ENCODE measurements at regions not wholly inside any gene's neighbourhood (a gene's known extent, or its start where the extent isn't known, plus 50 kb on each side); places are given as distances from the start of the nearest gene placed in this dataset.

DNA sequence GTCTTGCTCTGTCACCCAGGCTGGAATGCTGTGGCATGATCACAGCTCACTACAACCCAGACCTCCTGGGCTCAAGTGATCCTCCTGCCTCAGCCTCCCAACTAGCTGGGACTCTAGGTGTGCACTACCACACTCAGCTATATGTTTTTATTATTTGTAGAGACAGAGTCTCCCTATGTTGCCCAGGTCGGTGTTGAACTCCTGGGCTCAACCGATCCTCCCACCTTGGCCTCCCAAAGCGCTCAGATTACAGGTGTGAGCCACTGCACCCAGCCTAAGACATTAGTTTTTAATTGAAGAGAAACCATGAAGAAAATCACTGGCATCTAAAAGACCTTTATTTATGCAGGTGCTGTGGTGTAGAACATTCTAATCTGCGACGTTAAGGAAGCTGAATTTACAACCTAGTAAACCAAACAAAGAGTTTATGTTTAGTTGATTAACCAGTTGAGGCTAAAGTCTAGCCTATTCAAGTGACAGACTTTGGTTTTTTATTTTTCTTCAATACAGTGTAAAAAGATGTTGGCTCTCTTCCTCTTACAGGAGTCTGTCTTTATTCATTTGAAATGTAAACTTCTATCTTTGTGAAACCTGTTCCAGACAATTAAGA lies 52.5 kb upstream of the NBL1 start:
- no peaks in the 10 kb centered on the region for H3K36me3 Mint-ChIP-seq (ENCODE audit: low read depth)
- ATAC-seq (no peak), DNase-seq (no peak)
- H3K27ac Mint-ChIP-seq: no peak overlapping the region
- no peak overlapping the region for H3K4me3 Mint-ChIP-seq
- peaks cover 1% of the 10 kb centered on the region for H3K27me3 Mint-ChIP-seq
- peaks cover 11% of the 10 kb centered on the region for H3K4me1 Mint-ChIP-seq
- no peaks in the 10 kb centered on the region for H3K9me3 Mint-ChIP-seq

DNA sequence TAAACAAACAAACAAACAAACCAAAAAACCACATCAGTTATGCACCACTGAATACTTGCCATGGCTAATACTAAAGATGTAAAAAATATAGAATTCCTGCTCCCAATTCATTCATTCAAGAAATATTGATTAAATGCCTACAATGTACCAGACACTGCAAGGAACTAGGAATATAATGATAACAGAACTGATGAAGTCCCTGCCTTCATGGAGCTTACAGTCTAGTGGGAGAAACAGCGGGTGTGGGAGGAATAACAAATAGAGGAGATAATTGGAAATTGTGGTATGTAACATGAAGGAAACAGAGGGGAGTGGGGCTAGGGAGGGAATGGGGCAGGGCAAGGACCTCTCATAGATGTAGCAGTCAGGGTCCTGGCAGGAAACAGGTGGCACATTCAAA lies 58.6 kb upstream of the NBL1 start:
- Mint-ChIP-seq H3K9me3 (no peaks in the 10 kb centered on the region), H3K27me3 (peaks cover under 1% of the 10 kb centered on the region), H3K4me3 (no peak overlapping the region), H3K4me1 (peaks cover 11% of the 10 kb centered on the region), H3K27ac (no peak overlapping the region), H3K36me3 (ENCODE audit: low read depth) (no peaks in the 10 kb centered on the region)
- ATAC-seq: no peak
- no peak for DNase-seq

DNA sequence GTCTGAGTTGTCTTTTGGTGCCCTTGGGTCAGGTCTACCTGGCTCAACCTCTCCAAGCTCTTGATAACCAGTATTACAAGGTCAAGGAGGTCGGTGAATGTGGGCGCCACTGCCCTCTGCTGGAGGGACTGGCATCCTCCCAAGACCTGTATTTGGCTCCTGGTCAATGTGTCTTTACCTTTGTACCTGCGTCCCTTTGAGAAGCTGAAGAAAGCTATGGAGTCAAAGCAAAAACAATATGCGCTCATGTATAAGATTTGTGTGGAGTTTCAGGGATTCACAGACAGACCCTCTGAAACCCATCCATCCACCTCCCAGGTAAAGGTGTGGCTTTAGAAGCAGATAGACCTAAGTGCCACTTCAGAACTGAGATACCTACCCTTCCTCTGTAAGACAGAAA lies 61.8 kb upstream of the NBL1 start:
- Mint-ChIP-seq H3K9me3 (no peaks in the 10 kb centered on the region), H3K27me3 (no peaks in the 10 kb centered on the region), H3K4me1 (peaks cover 11% of the 10 kb centered on the region), H3K36me3 (ENCODE audit: low read depth) (no peaks in the 10 kb centered on the region), H3K4me3 (no peak overlapping the region), H3K27ac (no peak overlapping the region)
- peak; percentile 82 for DNase-seq
- ATAC-seq: peak; percentile 88

DNA sequence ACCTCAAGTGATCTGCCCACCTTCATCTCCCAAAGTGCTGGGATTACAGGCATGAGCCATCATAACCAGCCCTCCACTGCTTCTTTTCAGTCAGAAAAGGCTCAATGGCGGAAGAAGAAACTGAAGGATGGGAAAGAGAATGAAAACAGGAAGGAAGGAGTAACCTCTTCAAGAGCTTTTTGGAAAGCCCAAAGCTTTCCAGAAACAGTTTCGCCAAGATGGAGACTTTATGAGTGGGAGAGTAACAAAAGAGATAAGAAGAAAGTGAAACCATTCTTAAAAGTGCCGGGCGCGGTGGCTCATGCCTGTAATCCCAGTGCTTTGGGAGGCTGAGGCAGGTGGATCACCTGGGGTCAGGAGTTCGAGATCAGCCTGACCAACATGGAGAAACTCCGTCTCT lies 62.7 kb upstream of the NBL1 start:
- Mint-ChIP-seq H3K27ac (no peak overlapping the region), H3K9me3 (no peaks in the 10 kb centered on the region), H3K36me3 (ENCODE audit: low read depth) (no peaks in the 10 kb centered on the region), H3K27me3 (peaks cover 2% of the 10 kb centered on the region), H3K4me1 (peaks cover 11% of the 10 kb centered on the region), H3K4me3 (no peak overlapping the region)
- DNase-seq (no peak), ATAC-seq (no peak)

DNA sequence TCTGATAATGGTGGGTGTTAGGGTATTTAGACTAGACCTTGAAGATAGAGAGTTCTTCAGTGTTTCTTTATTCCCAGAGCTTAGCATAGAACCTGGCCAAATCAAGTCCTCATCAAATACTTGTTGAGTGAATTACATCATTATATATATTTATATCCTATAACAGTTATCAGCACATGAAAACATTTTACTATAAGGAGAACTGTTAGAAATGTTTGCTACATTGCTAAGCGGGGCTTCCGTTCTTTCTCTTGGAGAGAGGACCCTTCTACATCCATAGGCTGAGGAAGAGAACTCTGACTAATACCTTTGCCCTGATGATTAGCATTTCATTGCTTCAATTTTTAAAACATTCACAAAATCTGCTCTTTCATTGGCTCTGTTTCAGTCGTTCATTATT lies 66.5 kb upstream of the NBL1 start:
- Mint-ChIP-seq H3K4me3 (no peak overlapping the region), H3K27ac (no peak overlapping the region), H3K36me3 (ENCODE audit: low read depth) (no peaks in the 10 kb centered on the region), H3K27me3 (peaks cover 7% of the 10 kb centered on the region), H3K4me1 (peaks cover 11% of the 10 kb centered on the region), H3K9me3 (no peaks in the 10 kb centered on the region)
- ATAC-seq (no peak), DNase-seq (no peak)

DNA sequence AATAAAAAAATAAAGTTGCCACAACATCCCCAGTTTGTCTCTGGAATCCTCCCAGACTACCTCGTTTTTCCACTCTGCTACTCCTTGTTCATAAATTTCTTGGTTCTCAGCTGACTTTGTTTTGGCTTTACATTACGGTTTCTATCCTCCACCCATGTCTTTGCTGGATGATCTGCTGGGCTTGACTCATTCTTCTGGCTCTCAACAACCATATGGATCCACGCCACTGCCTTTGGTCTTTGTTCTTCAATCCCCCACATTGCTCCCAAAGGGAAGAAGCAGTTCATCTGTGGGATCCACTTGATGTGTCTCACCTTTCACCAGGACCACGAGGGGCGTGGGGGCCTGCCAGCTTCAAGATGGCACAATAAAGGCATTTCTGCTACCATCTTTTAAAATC lies 67.1 kb upstream of the NBL1 start:
- Mint-ChIP-seq H3K36me3 (ENCODE audit: low read depth) (no peaks in the 10 kb centered on the region), H3K27ac (no peak overlapping the region), H3K27me3 (peaks cover 7% of the 10 kb centered on the region), H3K4me1 (peaks cover 7% of the 10 kb centered on the region), H3K9me3 (no peaks in the 10 kb centered on the region), H3K4me3 (no peak overlapping the region)
- ATAC-seq (no peak), DNase-seq (no peak)

DNA sequence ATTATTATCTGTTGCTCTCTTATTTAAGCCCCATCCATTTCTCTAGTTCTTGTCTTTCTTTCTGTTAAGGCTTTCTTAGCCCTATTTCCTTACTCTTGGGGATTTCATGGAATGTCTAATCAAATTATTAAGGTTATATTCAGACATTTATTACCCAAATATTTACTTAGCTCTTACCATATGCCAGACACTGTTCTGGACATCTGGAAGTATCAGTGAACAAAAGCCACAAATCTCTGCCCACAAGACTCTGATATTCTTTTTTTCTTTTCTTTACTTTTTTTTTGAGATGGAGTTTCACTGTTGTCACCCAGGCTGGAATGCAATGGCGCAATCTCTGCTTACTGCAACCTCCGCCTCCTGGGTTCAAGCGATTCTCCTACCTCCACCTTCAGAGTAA lies 74.3 kb upstream of the NBL1 start:
- Mint-ChIP-seq H3K27ac (no peak overlapping the region), H3K27me3 (peaks cover 11% of the 10 kb centered on the region), H3K36me3 (ENCODE audit: low read depth) (no peaks in the 10 kb centered on the region), H3K4me1 (no peaks in the 10 kb centered on the region), H3K4me3 (no peak overlapping the region), H3K9me3 (no peaks in the 10 kb centered on the region)
- DNase-seq (no peak), ATAC-seq (no peak)

DNA sequence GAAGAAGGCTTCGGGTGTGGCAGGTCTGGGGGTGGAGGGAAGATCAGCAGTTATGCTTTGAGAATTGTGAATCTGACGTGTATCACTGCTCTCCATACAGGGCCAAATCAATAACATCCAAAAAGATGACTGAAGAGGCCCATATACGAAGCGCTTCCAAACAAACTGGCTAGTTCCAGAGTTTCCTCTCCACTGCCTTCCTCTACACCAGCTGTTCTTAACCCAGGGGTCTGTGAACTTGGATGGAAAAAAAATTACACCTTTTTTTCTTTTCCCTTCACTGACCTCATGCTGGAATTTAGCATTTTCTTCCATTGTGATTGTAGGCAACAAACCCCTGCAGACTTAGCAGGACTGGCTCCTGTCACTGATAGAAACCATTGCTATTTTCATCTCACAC lies 77.1 kb upstream of the NBL1 start:
- no peak overlapping the region for H3K27ac Mint-ChIP-seq
- H3K4me3 Mint-ChIP-seq: no peak overlapping the region
- peaks cover 6% of the 10 kb centered on the region for H3K27me3 Mint-ChIP-seq
- no peaks in the 10 kb centered on the region for H3K9me3 Mint-ChIP-seq
- no peaks in the 10 kb centered on the region for H3K4me1 Mint-ChIP-seq
- no peaks in the 10 kb centered on the region for H3K36me3 Mint-ChIP-seq (ENCODE audit: low read depth)
- ATAC-seq: no peak
- DNase-seq: no peak

DNA sequence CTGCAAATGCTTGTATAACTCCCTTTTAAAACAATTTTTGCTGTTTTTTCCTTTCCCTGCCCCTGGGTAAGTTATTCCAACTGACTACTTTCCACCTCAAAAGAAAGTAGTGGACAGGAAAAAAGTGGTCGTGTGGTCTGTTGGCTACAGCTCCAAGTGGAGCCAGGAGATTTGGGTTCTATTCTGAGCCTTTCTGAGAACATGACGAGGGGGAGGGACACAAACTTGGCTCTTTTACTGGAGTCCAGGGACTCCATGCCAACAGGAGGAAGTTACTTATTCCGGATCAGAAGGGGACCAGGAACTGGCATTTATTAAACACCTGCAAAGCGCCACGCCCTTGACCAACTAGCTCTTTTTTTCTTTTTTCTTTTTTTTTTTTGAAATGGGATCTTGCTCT lies 79.0 kb upstream of the CAPZB start:
- DNase-seq (no peak), ATAC-seq (no peak)
- Mint-ChIP-seq H3K36me3 (ENCODE audit: low read depth) (no peaks in the 10 kb centered on the region), H3K4me1 (peaks cover 6% of the 10 kb centered on the region), H3K27me3 (no peaks in the 10 kb centered on the region), H3K4me3 (no peak overlapping the region), H3K27ac (no peak overlapping the region), H3K9me3 (no peaks in the 10 kb centered on the region)

DNA sequence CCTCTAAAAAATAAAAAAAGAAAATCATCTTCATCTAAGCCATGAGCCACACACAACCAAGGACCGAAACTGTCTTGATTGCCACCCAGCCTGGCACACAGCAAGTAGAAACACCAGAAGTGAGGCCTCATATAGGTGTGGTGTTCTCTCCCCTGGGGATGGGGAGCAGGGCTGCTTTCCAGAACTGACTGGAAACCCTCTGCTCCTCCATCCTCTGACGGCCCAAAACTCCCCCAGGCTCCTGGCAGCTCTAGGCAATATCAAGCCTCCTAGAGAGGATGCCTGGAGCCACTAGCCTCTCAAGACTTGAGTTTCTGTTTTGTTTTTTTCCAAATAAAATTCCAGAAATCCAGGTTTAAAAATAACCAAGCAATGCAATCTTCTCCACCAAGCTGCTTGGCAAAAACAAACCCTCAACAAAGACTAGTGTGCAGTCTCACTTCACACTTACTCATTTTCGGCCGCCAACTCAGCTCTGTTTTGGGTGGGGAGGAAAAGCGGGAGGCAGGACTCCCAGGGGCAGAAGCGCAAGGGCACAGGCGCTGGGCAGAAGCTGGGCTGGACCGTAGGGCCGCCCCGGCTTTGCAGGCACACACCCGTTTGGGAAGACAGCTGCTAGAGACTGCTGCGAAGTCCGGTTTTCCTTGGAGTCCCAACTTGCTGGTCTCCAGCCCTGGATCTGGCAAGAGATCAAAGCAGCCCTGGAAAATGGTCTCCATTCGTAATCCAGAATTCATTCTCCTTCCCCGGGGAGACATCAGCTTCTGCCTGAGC lies 78.2 kb upstream of the CAPZB start:
- DNase-seq: no peak
- H3K9me3 Mint-ChIP-seq: no peaks in the 10 kb centered on the region
- no peaks in the 10 kb centered on the region for H3K36me3 Mint-ChIP-seq (ENCODE audit: low read depth)
- H3K4me3 Mint-ChIP-seq: no peak overlapping the region
- peaks cover 10% of the 10 kb centered on the region for H3K4me1 Mint-ChIP-seq
- no peak for ATAC-seq
- no peaks in the 10 kb centered on the region for H3K27me3 Mint-ChIP-seq
- H3K27ac Mint-ChIP-seq: no peak overlapping the region

DNA sequence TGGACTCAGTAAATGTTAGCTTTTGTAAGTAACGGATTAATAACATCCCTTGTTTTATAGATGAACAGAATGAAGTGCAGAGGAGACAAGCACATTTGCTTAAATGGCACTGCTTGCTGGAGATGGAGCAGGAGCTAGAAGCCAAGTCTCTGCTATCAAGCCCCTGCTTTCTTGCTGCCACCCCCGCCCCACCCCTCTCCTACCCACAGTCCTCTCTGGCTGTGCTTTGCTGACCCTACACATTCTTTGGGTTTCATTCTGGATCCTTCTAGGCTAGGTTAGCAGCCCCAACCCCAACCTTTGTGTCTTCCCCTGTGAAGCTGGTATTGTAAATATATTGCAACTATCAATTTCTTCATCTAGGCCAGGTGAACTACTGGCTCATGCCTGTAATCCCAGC lies 77.5 kb upstream of the CAPZB start:
- ATAC-seq (no peak), DNase-seq (no peak)
- H3K36me3 Mint-ChIP-seq (ENCODE audit: low read depth): no peaks in the 10 kb centered on the region
- H3K4me3 Mint-ChIP-seq: no peak overlapping the region
- no peak overlapping the region for H3K27ac Mint-ChIP-seq
- peaks cover 3% of the 10 kb centered on the region for H3K27me3 Mint-ChIP-seq
- H3K9me3 Mint-ChIP-seq: no peaks in the 10 kb centered on the region
- peaks cover 15% of the 10 kb centered on the region for H3K4me1 Mint-ChIP-seq

DNA sequence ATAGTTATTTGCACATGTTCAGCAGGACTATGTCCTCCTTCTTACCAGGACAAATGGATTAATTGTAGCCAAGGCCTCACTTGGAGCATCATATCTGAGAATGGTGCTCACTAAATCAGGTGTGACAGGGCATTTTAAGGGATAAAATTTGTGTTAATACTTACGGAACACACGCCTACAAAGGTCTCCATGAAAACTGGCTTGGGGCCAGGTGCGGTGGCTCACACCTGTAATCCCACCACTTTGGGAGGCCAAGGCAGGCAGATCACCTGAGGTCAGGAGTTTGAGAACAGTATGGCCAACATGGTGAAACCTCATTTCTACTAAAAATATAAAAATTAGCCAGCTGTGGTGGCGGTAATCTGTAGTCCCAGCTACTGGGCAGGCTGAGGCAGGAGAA lies 75.1 kb upstream of the CAPZB start:
- H3K9me3 Mint-ChIP-seq: no peaks in the 10 kb centered on the region
- no peak overlapping the region for H3K27ac Mint-ChIP-seq
- no peak overlapping the region for H3K4me3 Mint-ChIP-seq
- peaks cover 5% of the 10 kb centered on the region for H3K27me3 Mint-ChIP-seq
- H3K36me3 Mint-ChIP-seq (ENCODE audit: low read depth): no peaks in the 10 kb centered on the region
- ATAC-seq (no peak), DNase-seq (no peak)
- peaks cover 16% of the 10 kb centered on the region for H3K4me1 Mint-ChIP-seq

DNA sequence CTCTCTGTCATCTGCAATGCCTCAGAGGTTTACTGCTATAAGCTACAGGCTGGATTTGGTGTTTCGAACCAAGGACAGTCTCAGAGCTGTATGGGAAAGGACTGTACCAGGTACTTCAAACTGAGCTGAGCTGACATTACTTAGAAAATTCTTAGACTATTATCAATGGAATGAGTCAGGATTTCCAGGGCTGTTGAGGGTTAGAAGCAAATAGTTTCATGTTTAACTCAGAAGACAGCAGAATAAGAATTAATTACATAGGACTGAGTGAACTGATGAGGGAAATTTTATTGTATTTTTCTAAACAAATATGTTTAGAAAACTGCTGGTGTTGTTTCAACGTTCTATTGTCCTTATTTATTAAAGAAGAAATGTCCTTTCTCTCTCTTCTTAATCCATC lies 74.3 kb upstream of the CAPZB start:
- Mint-ChIP-seq H3K9me3 (no peaks in the 10 kb centered on the region), H3K27ac (no peak overlapping the region)

DNA sequence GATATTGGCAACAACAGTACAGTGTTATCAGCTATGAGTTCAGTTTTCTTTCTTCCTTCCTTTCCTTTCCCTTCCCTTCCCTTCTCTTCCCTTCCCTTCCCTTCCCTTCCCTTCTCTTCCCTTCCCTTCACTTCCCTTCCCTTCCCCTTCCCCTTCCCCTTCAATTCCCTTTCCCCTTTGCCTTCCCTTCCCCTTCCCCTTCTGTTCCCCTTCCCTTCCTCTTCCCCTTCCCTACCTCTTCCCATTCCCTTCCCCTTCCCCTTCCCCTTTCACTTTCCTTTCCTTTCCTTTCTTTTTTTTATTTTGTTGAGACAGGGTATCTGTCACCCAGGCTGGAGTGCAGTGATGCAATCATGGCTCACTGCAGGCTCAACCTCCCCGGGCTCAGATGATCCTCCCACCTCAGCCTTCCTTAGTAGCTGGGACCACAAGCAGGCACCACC lies 72.3 kb upstream of the CAPZB start:
- ATAC-seq: no peak
- DNase-seq: no peak
- H3K27ac Mint-ChIP-seq: no peak overlapping the region
- H3K9me3 Mint-ChIP-seq: no peaks in the 10 kb centered on the region
- H3K4me3 Mint-ChIP-seq: no peak overlapping the region
- H3K27me3 Mint-ChIP-seq: peaks cover 5% of the 10 kb centered on the region
- H3K36me3 Mint-ChIP-seq (ENCODE audit: low read depth): no peaks in the 10 kb centered on the region
- H3K4me1 Mint-ChIP-seq: peaks cover 16% of the 10 kb centered on the region

More for the DNA sequence above, 74.3 kb upstream of the CAPZB start:
- H3K36me3 Mint-ChIP-seq (ENCODE audit: low read depth): no peaks in the 10 kb centered on the region
- ATAC-seq (peak; percentile 36), DNase-seq (no peak)
- H3K4me3 Mint-ChIP-seq: no peak overlapping the region
- peaks cover 5% of the 10 kb centered on the region for H3K27me3 Mint-ChIP-seq
- peaks cover 16% of the 10 kb centered on the region for H3K4me1 Mint-ChIP-seq

DNA sequence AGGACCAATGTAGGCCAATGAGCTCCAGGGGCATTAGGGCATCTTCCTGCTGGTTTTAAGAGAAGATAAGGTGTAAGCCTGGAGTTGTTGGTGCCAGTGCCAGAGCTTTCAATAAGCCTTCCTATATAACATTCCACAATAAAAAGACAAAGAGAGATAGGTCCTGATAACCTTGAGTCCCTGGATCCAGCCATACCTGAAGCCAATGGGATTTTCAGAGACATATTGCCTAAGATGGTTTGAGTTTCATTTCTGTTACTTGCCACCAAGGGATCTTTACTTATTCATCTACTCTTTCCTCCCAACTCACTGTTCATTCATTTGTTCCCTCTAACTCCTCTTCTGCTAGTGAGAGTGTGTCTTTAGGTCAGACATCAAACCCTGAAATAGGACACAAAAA lies 68.8 kb upstream of the CAPZB start:
- ATAC-seq: no peak
- no peak for DNase-seq
- Mint-ChIP-seq H3K9me3 (peaks cover 7% of the 10 kb centered on the region), H3K27ac (no peak overlapping the region), H3K4me3 (no peak overlapping the region), H3K4me1 (peaks cover 14% of the 10 kb centered on the region), H3K36me3 (ENCODE audit: low read depth) (no peaks in the 10 kb centered on the region), H3K27me3 (peaks cover 5% of the 10 kb centered on the region)
